ENCODE measurements at regions not wholly inside any gene's neighbourhood (a gene's known extent, or its start where the extent isn't known, plus 50 kb on each side); places are given as distances from the start of the nearest gene placed in this dataset.

GRCh38 chr3:20305647-20306046 lies 119.6 kb upstream of the SGO1 start:
- TF ChIP-seq JUN (CRISPR knock-in tag; IDR thresholded peaks at IDR 0.05) (no peak), ESRRA (CRISPR knock-in tag; IDR thresholded peaks at IDR 0.05; ENCODE audit: borderline replicate concordance) (no peak), IRF2 (CRISPR knock-in tag; IDR thresholded peaks at IDR 0.05; ENCODE audit: borderline replicate concordance, low read depth) (no peak), PREB (CRISPR knock-in tag; IDR thresholded peaks at IDR 0.05; ENCODE audit: borderline replicate concordance) (no peak), ATF2 (CRISPR knock-in tag; IDR thresholded peaks at IDR 0.05; ENCODE audit: borderline replicate concordance, low read depth) (no peak), CBFB (CRISPR knock-in tag; IDR thresholded peaks at IDR 0.05; ENCODE audit: low read depth) (no peak), ATF1 (CRISPR knock-in tag; IDR thresholded peaks at IDR 0.05) (no peak), ZNF671 (CRISPR knock-in tag; IDR thresholded peaks at IDR 0.05) (no peak), NR1H2 (CRISPR knock-in tag; IDR thresholded peaks at IDR 0.05) (no peak), MXD4 (CRISPR knock-in tag; IDR thresholded peaks at IDR 0.05; ENCODE audit: borderline replicate concordance) (no peak), SOX15 (CRISPR knock-in tag; IDR thresholded peaks at IDR 0.05) (no peak), ZNF219 (CRISPR knock-in tag; IDR thresholded peaks at IDR 0.05; ENCODE audit: borderline replicate concordance) (no peak), GABPB1 (CRISPR knock-in tag; IDR thresholded peaks at IDR 0.05) (no peak), PRDM15 (CRISPR knock-in tag; IDR thresholded peaks at IDR 0.05) (no peak), ATF6 (CRISPR knock-in tag; IDR thresholded peaks at IDR 0.05) (no peak)
- TF ChIP-seq, protein P1, sequence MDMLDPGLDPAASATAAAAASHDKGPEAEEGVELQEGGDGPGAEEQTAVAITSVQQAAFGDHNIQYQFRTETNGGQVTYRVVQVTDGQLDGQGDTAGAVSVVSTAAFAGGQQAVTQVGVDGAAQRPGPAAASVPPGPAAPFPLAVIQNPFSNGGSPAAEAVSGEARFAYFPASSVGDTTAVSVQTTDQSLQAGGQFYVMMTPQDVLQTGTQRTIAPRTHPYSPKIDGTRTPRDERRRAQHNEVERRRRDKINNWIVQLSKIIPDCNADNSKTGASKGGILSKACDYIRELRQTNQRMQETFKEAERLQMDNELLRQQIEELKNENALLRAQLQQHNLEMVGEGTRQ (CRISPR knock-in tag; IDR thresholded peaks at IDR 0.05) = no peak
- TF ChIP-seq, protein P2, sequence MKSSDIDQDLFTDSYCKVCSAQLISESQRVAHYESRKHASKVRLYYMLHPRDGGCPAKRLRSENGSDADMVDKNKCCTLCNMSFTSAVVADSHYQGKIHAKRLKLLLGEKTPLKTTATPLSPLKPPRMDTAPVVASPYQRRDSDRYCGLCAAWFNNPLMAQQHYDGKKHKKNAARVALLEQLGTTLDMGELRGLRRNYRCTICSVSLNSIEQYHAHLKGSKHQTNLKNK (CRISPR knock-in tag; IDR thresholded peaks at IDR 0.05) = no peak
- TF ChIP-seq, protein P3, sequence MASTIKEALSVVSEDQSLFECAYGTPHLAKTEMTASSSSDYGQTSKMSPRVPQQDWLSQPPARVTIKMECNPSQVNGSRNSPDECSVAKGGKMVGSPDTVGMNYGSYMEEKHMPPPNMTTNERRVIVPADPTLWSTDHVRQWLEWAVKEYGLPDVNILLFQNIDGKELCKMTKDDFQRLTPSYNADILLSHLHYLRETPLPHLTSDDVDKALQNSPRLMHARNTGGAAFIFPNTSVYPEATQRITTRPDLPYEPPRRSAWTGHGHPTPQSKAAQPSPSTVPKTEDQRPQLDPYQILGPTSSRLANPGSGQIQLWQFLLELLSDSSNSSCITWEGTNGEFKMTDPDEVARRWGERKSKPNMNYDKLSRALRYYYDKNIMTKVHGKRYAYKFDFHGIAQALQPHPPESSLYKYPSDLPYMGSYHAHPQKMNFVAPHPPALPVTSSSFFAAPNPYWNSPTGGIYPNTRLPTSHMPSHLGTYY (CRISPR knock-in tag; IDR thresholded peaks at IDR 0.05) = no peak
- TF ChIP-seq, protein P4, sequence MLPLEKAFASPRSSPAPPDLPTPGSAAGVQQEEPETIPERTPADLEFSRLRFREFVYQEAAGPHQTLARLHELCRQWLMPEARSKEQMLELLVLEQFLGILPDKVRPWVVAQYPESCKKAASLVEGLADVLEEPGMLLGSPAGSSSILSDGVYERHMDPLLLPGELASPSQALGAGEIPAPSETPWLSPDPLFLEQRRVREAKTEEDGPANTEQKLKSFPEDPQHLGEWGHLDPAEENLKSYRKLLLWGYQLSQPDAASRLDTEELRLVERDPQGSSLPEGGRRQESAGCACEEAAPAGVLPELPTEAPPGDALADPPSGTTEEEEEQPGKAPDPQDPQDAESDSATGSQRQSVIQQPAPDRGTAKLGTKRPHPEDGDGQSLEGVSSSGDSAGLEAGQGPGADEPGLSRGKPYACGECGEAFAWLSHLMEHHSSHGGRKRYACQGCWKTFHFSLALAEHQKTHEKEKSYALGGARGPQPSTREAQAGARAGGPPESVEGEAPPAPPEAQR (CRISPR knock-in tag; IDR thresholded peaks at IDR 0.05) = no peak
- Mint-ChIP-seq H3K4me3 (no peak overlapping the region), H3K4me1 (no peaks in the 10 kb centered on the region), H3K36me3 (peaks cover 34% of the 10 kb centered on the region), H3K9me3 (peaks cover 41% of the 10 kb centered on the region), H3K27ac (no peak overlapping the region), H3K27me3 (ENCODE audit: low read depth) (no peaks in the 10 kb centered on the region)
- DNase-seq (ENCODE audit: low spot score) = no peak
- POLR2A ChIA-PET = no interaction called here
- no peak for ATAC-seq
- CTCF ChIA-PET = no interaction called here
